ENCODE measurements at regions not wholly inside any gene's neighbourhood (a gene's known extent, or its start where the extent isn't known, plus 50 kb on each side); places are given as distances from the start of the nearest gene placed in this dataset.

- no peak for TF ChIP-seq POLR2AphosphoS5 (IDR thresholded peaks at IDR 0.05)
- no peak for TF ChIP-seq POLR2A (IDR thresholded peaks at IDR 0.05)
Observed at GRCh38 chrX:115712484-115712883, 151.5 kb downstream of the PLS3 start.

Data from sigmoid colon (tissue), 4 donors.